Gastrocnemius medialis (tissue), 4 donors: ENCODE measurements at regions not wholly inside any gene's neighbourhood (a gene's known extent, or its start where the extent isn't known, plus 50 kb on each side); places are given as distances from the start of the nearest gene placed in this dataset.

ENCODE experiments used
- CTCF ChIP-seq, 5 experiments: fragments of 450-650 bp in 3 of 5; fragments of 200-600 bp in 2 of 5; sonication (generic) in 2 of 5; IDR thresholded peaks in 4 of 5; conservative IDR thresholded peaks in 1 of 5; 1 replicate in 4 of 5; 2 replicates in 1 of 5; pipeline ENCODE4 v1.5.1; 2016 to 2019; ENCODE audit warnings: antibody characterized with exemption in 5 of 5, mild to moderate bottlenecking in 3 of 5, moderate library complexity in 3 of 5
- POLR2A ChIP-seq, 2 donors: fragments of 450-650 bp; IDR thresholded peaks; one replicate each; pipeline ENCODE4 v1.6.1; 2017; ENCODE audit warnings: antibody characterized with exemption in 2 of 2, mild to moderate bottlenecking in 2 of 2, moderate library complexity in 2 of 2

GRCh38 chr6:120771019-120771418 lies 563.3 kb downstream of the TBC1D32 start:
- no peak for TF ChIP-seq CTCF (IDR thresholded peaks at IDR 0.05 in 4 of 5, conservative IDR thresholded peaks at IDR 0.05 in 1 of 5)
- TF ChIP-seq POLR2A (IDR thresholded peaks at IDR 0.05), result no peak
